Thoracic aorta (tissue), 2 donors: ENCODE measurements at regions not wholly inside any gene's neighbourhood (a gene's known extent, or its start where the extent isn't known, plus 50 kb on each side); places are given as distances from the start of the nearest gene placed in this dataset.
"Not testable (repeated sequence)": the region's sequence is repeated elsewhere in the genome, so short reads cannot be mapped to it uniquely, and the experiment has no call there.

Source experiments
- ATAC-seq: fragments of 150-250 bp; one replicate; pipeline ENCODE4 v1.8.0; 2017; ENCODE audit warnings: low read depth; ENCODE audit not compliant: insufficient number of reproducible peaks, low FRiP score
- DNase-seq: peaks from one replicate; pipeline ENCODE4 v3.0.0-alpha.2; 2020; ENCODE audit warnings: low spot score
- H3K27ac ChIP-seq, 2 donors: fragments of 200-600 bp; sonication (generic); 1 replicate in 1 of 2; 2 replicates in 1 of 2; pipeline ENCODE4 v1.5.1; 2016; ENCODE audit warnings: mild to moderate bottlenecking in 2 of 2, moderate library complexity in 2 of 2
- H3K27me3 ChIP-seq: fragments of 200-600 bp; sonication (generic); replicated peaks from 2 replicates; pipeline ENCODE4 v1.6.0; 2016; ENCODE audit warnings: mild to moderate bottlenecking; ENCODE audit not compliant: insufficient read depth
- H3K36me3 ChIP-seq: fragments of 200-600 bp; sonication (generic); one replicate; pipeline ENCODE4 v1.5.1; 2016
- H3K4me1 ChIP-seq, 2 donors: fragments of 200-600 bp; sonication (generic); 1 replicate in 1 of 2; 2 replicates in 1 of 2; pipeline versions ENCODE4 v1.5.1 to v1.6.0; 2016; ENCODE audit warnings: low read depth in 2 of 2, mild to moderate bottlenecking in 1 of 2; ENCODE audit not compliant: control insufficient read depth in 1 of 2
- H3K4me3 ChIP-seq: fragments of 200-600 bp; sonication (generic); 2 replicates; pipeline ENCODE4 v1.5.1; 2016; ENCODE audit warnings: mild to moderate bottlenecking
- H3K9me3 ChIP-seq: fragments of 200-600 bp; sonication (generic); 2 replicates; pipeline ENCODE4 v1.5.1; 2016
- CTCF ChIP-seq: fragments of 200-600 bp; sonication (generic); IDR thresholded peaks from one replicate; pipeline ENCODE4 v1.5.1; 2019; ENCODE audit warnings: antibody characterized with exemption

GRCh38 chr1:96145492-96145891, 576.1 kb upstream of the PTBP2 start:
- no peak for DNase-seq
- H3K27ac ChIP-seq: no peak overlapping the region
- no peaks in the 10 kb centered on the region for H3K9me3 ChIP-seq
- no peak for TF ChIP-seq CTCF
- no peaks in the 10 kb centered on the region for H3K27me3 ChIP-seq
- no peak for ATAC-seq
- no peaks in the 10 kb centered on the region for H3K36me3 ChIP-seq
- H3K4me1 ChIP-seq: no peaks in the 10 kb centered on the region
- no peak overlapping the region for H3K4me3 ChIP-seq

GRCh38 chr1:96152957-96153356, 568.6 kb upstream of the PTBP2 start:
- ATAC-seq, H3K4me1 ChIP-seq, H3K27me3 ChIP-seq, H3K27ac ChIP-seq, DNase-seq, H3K4me3 ChIP-seq, H3K36me3 ChIP-seq: not testable (repeated sequence)
- peaks cover 13% of the 10 kb centered on the region for H3K9me3 ChIP-seq

- H3K4me3 ChIP-seq: no peak overlapping the region
- H3K9me3 ChIP-seq: peaks cover 13% of the 10 kb centered on the region
- no peaks in the 10 kb centered on the region for H3K36me3 ChIP-seq
- TF ChIP-seq CTCF: no peak
- ATAC-seq (no peak), DNase-seq (no peak)
- no peaks in the 10 kb centered on the region for H3K27me3 ChIP-seq
- H3K27ac ChIP-seq: no peak overlapping the region
- peaks cover 4% of the 10 kb centered on the region in 2 donors for H3K4me1 ChIP-seq
Observed at GRCh38 chr1:96157101-96157500, 564.5 kb upstream of the PTBP2 start.

GRCh38 chr1:96159379-96159778, 562.2 kb upstream of the PTBP2 start:
- Histone ChIP-seq H3K27ac (no peak overlapping the region), H3K27me3 (no peaks in the 10 kb centered on the region), H3K36me3 (no peaks in the 10 kb centered on the region), H3K4me3 (no peak overlapping the region), H3K4me1 (peaks cover 10 to 17% of the 10 kb centered on the region in 2 donors), H3K9me3 (peaks cover 13% of the 10 kb centered on the region)
- DNase-seq (no peak), ATAC-seq (no peak)
- TF ChIP-seq CTCF: no peak

- no peaks in the 10 kb centered on the region for H3K36me3 ChIP-seq
- ATAC-seq (no peak), DNase-seq (no peak)
- H3K27ac ChIP-seq: no peak overlapping the region
- TF ChIP-seq CTCF: no peak
- H3K9me3 ChIP-seq: no peaks in the 10 kb centered on the region
- no peak overlapping the region for H3K4me3 ChIP-seq
- peaks cover 10 to 17% of the 10 kb centered on the region in 2 donors for H3K4me1 ChIP-seq
- H3K27me3 ChIP-seq: no peaks in the 10 kb centered on the region
Observed at GRCh38 chr1:96164053-96164452, 557.5 kb upstream of the PTBP2 start.

- TF ChIP-seq CTCF: no peak
- no peaks in the 10 kb centered on the region for H3K36me3 ChIP-seq
- H3K4me3 ChIP-seq: no peak overlapping the region
- H3K27me3 ChIP-seq: no peaks in the 10 kb centered on the region
- no peaks in the 10 kb centered on the region for H3K4me1 ChIP-seq
- DNase-seq (no peak), ATAC-seq (no peak)
- no peak overlapping the region for H3K27ac ChIP-seq
- H3K9me3 ChIP-seq: no peaks in the 10 kb centered on the region
Observed at GRCh38 chr1:96178053-96178452, 543.5 kb upstream of the PTBP2 start.
